WTC11 (cell line): ENCODE measurements at regions not wholly inside any gene's neighbourhood (a gene's known extent, or its start where the extent isn't known, plus 50 kb on each side); places are given as distances from the start of the nearest gene placed in this dataset.

Experiments
- ATAC-seq: fragments of 200-7000 bp; cut with Tn5 transposase; 2 replicates; pipeline ENCODE4 v1.10.0; 2021; ENCODE audit warnings: mild to moderate bottlenecking, moderate library complexity
- CTCF ChIA-PET: fragments of 300-600 bp; sonication (Branson Sonifier 250); formaldehyde crosslinking; loops from one replicate; lab custom pipeline; 2021; ENCODE audit warnings: antibody characterized with exemption; lab: Charles Lee
- POLR2A ChIA-PET: fragments of 350-600 bp; sonication (Branson Sonifier 250); formaldehyde crosslinking; loops from one replicate; lab custom pipeline; 2021; ENCODE audit warnings: antibody characterized with exemption; lab: Charles Lee
- DNase-seq: peaks from one replicate; pipeline ENCODE4 v3.0.0; 2021; ENCODE audit warnings: low spot score
- H3K27ac Mint-ChIP-seq: 2 replicates; pipeline ENCODE4 v1.8.0; 2021; ENCODE audit warnings: mixed read lengths
- H3K27me3 Mint-ChIP-seq: 2 replicates; pipeline ENCODE4 v1.8.0; 2021; ENCODE audit warnings: low read depth, mild to moderate bottlenecking, moderate library complexity, mixed read lengths
- H3K36me3 Mint-ChIP-seq: 2 replicates; pipeline ENCODE4 v1.8.0; 2021; ENCODE audit warnings: mixed read lengths
- H3K4me1 Mint-ChIP-seq: 2 replicates; pipeline ENCODE4 v1.8.0; 2022; ENCODE audit warnings: mixed read lengths
- H3K4me3 Mint-ChIP-seq: 2 replicates; pipeline ENCODE4 v1.8.0; 2021; ENCODE audit warnings: mild to moderate bottlenecking, moderate library complexity, mixed read lengths
- H3K9me3 Mint-ChIP-seq: 2 replicates; pipeline ENCODE4 v1.8.0; 2021; ENCODE audit warnings: mixed read lengths
- ELF4 ChIP-seq: sonication (generic); formaldehyde crosslinking; IDR thresholded peaks from 2 replicates; pipeline ENCODE4 v1.8.1; 2022; ENCODE audit warnings: low read depth, mild to moderate bottlenecking, moderate library complexity, missing genetic modification reagents
- ESRRA ChIP-seq: sonication (generic); formaldehyde crosslinking; IDR thresholded peaks from 2 replicates; pipeline ENCODE4 v1.8.1; 2022; ENCODE audit warnings: mild to moderate bottlenecking, missing genetic modification reagents, borderline replicate concordance
- ETV6 ChIP-seq: sonication (generic); formaldehyde crosslinking; IDR thresholded peaks from 2 replicates; pipeline ENCODE4 v1.8.1; 2022; ENCODE audit warnings: mild to moderate bottlenecking, missing genetic modification reagents
- GABPB1 ChIP-seq: sonication (generic); formaldehyde crosslinking; IDR thresholded peaks from 2 replicates; pipeline ENCODE4 v1.8.1; 2023; ENCODE audit warnings: mild to moderate bottlenecking, missing genetic modification reagents
- NFATC4 ChIP-seq: fragments of 250-450 bp; sonication (Bioruptor Pico); IDR thresholded peaks from 2 replicates; pipeline ENCODE4 v1.9.0; 2021; ENCODE audit warnings: mild to moderate bottlenecking
- NFYB ChIP-seq: sonication (generic); formaldehyde crosslinking; conservative IDR thresholded peaks from 2 replicates; pipeline ENCODE4 v1.8.0; 2022; ENCODE audit warnings: low read depth, missing genetic modification reagents
- NR1H2 ChIP-seq: sonication (generic); formaldehyde crosslinking; IDR thresholded peaks from 2 replicates; pipeline ENCODE4 v1.9.0; 2021; ENCODE audit warnings: mild to moderate bottlenecking, moderate library complexity, missing genetic modification reagents
- OVOL2 ChIP-seq: fragments of 250-450 bp; sonication (Bioruptor Pico); IDR thresholded peaks from 2 replicates; pipeline ENCODE4 v1.9.0; 2021; ENCODE audit warnings: mild to moderate bottlenecking, borderline replicate concordance
- RELA ChIP-seq: sonication (generic); formaldehyde crosslinking; IDR thresholded peaks from 2 replicates; pipeline ENCODE4 v1.8.1; 2022; ENCODE audit warnings: missing genetic modification reagents, mild to moderate bottlenecking, borderline replicate concordance
- TF ChIP-seq, protein P1 (sequence below): sonication (generic); formaldehyde crosslinking; IDR thresholded peaks from 2 replicates; pipeline ENCODE4 v1.8.1; 2022; ENCODE audit warnings: mild to moderate bottlenecking, missing genetic modification reagents, moderate library complexity, borderline replicate concordance
- TF ChIP-seq, protein P2 (sequence below): fragments of 250-450 bp; sonication (Bioruptor Pico); IDR thresholded peaks from 2 replicates; pipeline ENCODE4 v2.1.2; 2022; ENCODE audit warnings: mild to moderate bottlenecking, moderate library complexity
- TF ChIP-seq, protein P3 (sequence below): sonication (generic); formaldehyde crosslinking; IDR thresholded peaks from 2 replicates; pipeline ENCODE4 v1.8.1; 2023; ENCODE audit warnings: mild to moderate bottlenecking, missing genetic modification reagents
- TF ChIP-seq, protein P4 (sequence below): fragments of 250-450 bp; sonication (Bioruptor Pico); conservative IDR thresholded peaks from 2 replicates; pipeline ENCODE4 v1.9.0; 2021; ENCODE audit warnings: mild to moderate bottlenecking
- TF ChIP-seq, protein P5 (sequence below): sonication (generic); formaldehyde crosslinking; conservative IDR thresholded peaks from 2 replicates; pipeline ENCODE4 v1.8.1; 2023; ENCODE audit warnings: mild to moderate bottlenecking, low read depth, missing genetic modification reagents, moderate library complexity
- TF ChIP-seq, protein P6 (sequence below): sonication (generic); formaldehyde crosslinking; conservative IDR thresholded peaks from 2 replicates; pipeline ENCODE4 v1.8.1; 2022; ENCODE audit warnings: mild to moderate bottlenecking, missing genetic modification reagents
- TF ChIP-seq, protein P7 (sequence below): fragments of 200-600 bp; IDR thresholded peaks from 2 replicates; pipeline ENCODE4 v1.8.0; 2022; ENCODE audit warnings: antibody characterized with exemption

DNA sequence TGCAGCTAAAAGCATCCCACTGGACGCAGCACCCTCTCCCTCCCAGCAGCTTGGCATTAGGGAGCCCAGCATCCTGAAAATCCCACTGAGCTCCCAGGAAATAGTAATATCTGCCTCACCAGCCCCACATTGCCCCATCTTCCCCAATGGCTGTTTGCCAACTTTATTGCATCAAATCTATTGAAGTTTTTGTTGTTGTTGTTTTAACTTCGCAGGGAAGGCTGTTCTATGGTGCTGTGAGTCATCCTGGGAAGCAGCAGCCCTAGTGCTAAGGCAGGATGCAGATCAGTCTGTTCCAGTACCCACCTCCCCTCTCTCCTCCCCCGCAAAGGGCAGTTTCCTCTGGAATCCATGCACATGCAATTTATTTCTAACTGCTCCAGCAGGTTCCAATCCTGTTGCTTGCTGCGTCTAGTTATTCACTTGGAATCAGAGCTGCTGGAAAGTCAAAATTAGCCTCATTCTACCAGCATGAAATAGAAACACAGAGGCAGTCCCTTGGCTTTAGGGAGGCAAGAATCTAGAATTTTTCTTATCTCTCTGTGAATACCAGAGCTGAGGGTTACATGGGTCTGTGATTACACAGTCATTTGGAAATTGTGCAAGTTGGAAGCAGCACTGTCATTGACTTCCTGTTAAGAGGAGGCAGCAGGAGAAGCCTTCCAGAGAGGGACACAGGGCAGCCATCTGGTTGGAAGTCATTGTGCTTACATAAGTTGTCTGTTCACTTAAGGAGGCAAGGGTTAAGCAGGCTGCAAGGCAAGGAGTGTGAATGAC lies 115.9 kb upstream of the CACUL1 start:
- Mint-ChIP-seq H3K36me3 (no peaks in the 10 kb centered on the region), H3K27ac (no peak overlapping the region), H3K4me1 (peaks cover 29% of the 10 kb centered on the region), H3K9me3 (peaks cover 7% of the 10 kb centered on the region), H3K4me3 (no peak overlapping the region), H3K27me3 (no peaks in the 10 kb centered on the region)
- ATAC-seq (peak; percentile 86), DNase-seq (no peak)
- TF ChIP-seq, protein P1, sequence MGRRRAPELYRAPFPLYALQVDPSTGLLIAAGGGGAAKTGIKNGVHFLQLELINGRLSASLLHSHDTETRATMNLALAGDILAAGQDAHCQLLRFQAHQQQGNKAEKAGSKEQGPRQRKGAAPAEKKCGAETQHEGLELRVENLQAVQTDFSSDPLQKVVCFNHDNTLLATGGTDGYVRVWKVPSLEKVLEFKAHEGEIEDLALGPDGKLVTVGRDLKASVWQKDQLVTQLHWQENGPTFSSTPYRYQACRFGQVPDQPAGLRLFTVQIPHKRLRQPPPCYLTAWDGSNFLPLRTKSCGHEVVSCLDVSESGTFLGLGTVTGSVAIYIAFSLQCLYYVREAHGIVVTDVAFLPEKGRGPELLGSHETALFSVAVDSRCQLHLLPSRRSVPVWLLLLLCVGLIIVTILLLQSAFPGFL (CRISPR knock-in tag), result no peak
- TF ChIP-seq RELA (CRISPR knock-in tag) (no peak), ETV6 (CRISPR knock-in tag) (no peak), ELF4 (CRISPR knock-in tag) (no peak), NR1H2 (CRISPR knock-in tag) (no peak), NFYB (CRISPR knock-in tag) (no peak), NFATC4 (CRISPR knock-in tag) (no peak), GABPB1 (no peak), OVOL2 (CRISPR knock-in tag) (no peak), ESRRA (CRISPR knock-in tag) (no peak)
- TF ChIP-seq, protein P2, sequence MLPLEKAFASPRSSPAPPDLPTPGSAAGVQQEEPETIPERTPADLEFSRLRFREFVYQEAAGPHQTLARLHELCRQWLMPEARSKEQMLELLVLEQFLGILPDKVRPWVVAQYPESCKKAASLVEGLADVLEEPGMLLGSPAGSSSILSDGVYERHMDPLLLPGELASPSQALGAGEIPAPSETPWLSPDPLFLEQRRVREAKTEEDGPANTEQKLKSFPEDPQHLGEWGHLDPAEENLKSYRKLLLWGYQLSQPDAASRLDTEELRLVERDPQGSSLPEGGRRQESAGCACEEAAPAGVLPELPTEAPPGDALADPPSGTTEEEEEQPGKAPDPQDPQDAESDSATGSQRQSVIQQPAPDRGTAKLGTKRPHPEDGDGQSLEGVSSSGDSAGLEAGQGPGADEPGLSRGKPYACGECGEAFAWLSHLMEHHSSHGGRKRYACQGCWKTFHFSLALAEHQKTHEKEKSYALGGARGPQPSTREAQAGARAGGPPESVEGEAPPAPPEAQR (CRISPR knock-in tag), result no peak
- TF ChIP-seq, protein P3, sequence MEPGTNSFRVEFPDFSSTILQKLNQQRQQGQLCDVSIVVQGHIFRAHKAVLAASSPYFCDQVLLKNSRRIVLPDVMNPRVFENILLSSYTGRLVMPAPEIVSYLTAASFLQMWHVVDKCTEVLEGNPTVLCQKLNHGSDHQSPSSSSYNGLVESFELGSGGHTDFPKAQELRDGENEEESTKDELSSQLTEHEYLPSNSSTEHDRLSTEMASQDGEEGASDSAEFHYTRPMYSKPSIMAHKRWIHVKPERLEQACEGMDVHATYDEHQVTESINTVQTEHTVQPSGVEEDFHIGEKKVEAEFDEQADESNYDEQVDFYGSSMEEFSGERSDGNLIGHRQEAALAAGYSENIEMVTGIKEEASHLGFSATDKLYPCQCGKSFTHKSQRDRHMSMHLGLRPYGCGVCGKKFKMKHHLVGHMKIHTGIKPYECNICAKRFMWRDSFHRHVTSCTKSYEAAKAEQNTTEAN, result no peak
- TF ChIP-seq, protein P4, sequence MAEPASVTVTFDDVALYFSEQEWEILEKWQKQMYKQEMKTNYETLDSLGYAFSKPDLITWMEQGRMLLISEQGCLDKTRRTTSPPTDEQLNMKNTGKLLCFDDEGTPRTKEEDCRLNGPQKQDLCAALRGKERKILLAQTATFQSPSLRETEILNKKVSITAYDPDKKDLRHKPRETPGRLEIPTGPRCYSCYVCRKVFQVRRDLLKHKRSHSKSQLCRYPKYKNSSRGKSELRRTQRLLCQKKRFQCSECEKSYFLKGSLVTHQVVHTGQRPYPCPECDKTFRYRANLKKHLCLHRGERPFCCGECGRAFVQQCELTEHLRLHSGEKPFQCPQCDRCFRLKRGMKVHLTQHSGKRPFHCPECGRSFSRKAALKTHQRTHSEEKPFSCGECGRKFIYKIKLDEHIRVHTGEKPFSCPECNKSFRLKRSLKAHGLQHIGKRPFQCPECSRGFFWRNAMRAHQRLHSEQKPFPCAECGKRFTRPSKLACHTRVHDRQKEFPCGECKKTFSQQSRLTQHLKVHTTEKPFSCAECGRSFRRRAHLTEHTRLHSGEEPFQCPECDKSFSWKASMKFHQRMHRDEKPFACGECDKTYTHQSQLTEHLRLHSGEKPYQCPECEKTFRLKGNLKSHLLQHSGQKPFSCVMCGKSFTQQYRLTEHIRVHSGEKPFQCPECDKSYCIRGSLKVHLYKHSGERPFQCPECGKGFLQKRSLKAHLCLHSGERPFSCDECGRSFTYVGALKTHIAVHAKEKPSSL (CRISPR knock-in tag), result no peak
- TF ChIP-seq, protein P5, sequence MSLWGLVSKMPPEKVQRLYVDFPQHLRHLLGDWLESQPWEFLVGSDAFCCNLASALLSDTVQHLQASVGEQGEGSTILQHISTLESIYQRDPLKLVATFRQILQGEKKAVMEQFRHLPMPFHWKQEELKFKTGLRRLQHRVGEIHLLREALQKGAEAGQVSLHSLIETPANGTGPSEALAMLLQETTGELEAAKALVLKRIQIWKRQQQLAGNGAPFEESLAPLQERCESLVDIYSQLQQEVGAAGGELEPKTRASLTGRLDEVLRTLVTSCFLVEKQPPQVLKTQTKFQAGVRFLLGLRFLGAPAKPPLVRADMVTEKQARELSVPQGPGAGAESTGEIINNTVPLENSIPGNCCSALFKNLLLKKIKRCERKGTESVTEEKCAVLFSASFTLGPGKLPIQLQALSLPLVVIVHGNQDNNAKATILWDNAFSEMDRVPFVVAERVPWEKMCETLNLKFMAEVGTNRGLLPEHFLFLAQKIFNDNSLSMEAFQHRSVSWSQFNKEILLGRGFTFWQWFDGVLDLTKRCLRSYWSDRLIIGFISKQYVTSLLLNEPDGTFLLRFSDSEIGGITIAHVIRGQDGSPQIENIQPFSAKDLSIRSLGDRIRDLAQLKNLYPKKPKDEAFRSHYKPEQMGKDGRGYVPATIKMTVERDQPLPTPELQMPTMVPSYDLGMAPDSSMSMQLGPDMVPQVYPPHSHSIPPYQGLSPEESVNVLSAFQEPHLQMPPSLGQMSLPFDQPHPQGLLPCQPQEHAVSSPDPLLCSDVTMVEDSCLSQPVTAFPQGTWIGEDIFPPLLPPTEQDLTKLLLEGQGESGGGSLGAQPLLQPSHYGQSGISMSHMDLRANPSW (CRISPR knock-in tag), result no peak
- TF ChIP-seq, protein P6, sequence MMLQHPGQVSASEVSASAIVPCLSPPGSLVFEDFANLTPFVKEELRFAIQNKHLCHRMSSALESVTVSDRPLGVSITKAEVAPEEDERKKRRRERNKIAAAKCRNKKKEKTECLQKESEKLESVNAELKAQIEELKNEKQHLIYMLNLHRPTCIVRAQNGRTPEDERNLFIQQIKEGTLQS (CRISPR knock-in tag), result no peak
- TF ChIP-seq, protein P7, sequence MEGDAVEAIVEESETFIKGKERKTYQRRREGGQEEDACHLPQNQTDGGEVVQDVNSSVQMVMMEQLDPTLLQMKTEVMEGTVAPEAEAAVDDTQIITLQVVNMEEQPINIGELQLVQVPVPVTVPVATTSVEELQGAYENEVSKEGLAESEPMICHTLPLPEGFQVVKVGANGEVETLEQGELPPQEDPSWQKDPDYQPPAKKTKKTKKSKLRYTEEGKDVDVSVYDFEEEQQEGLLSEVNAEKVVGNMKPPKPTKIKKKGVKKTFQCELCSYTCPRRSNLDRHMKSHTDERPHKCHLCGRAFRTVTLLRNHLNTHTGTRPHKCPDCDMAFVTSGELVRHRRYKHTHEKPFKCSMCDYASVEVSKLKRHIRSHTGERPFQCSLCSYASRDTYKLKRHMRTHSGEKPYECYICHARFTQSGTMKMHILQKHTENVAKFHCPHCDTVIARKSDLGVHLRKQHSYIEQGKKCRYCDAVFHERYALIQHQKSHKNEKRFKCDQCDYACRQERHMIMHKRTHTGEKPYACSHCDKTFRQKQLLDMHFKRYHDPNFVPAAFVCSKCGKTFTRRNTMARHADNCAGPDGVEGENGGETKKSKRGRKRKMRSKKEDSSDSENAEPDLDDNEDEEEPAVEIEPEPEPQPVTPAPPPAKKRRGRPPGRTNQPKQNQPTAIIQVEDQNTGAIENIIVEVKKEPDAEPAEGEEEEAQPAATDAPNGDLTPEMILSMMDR, result no peak
- ChIA-PET CTCF (no interaction called here), POLR2A (interaction anchor here (0.8 kb wide), 1 partner anchor 64 kb away, joined by 9 read pairs; no protein-coding TSS in a partner anchor)
